ENCODE measurements at regions not wholly inside any gene's neighbourhood (a gene's known extent, or its start where the extent isn't known, plus 50 kb on each side); places are given as distances from the start of the nearest gene placed in this dataset.
"Not testable (repeated sequence)": the region's sequence is repeated elsewhere in the genome, so short reads cannot be mapped to it uniquely, and the experiment has no call there.

DNA sequence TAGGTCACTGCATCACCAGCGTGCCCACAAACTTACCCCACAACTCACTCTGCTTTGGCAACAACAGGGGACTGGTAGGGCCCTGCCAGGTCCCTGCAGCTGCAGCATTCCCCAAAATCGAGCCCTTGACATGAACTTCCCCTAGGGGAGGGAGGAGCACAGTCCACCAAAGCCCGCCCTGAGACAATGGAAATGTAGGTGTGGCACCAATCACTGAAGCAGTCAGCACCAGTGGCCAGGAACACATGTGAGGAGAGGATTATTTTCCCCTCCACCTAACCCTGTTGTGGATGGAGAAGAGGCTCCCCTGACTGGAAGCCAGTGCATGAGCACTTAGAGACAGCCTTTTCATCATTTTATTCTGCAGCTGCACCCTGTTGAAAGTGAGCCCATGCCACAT lies 573.8 kb downstream of the SOX5 start:
- no peak for DNase-seq (ENCODE audit: low spot score)

GRCh38 chr12:23376238-23376637 lies 573.2 kb downstream of the SOX5 start:
- DNase-seq (ENCODE audit: low spot score) = no peak

DNA sequence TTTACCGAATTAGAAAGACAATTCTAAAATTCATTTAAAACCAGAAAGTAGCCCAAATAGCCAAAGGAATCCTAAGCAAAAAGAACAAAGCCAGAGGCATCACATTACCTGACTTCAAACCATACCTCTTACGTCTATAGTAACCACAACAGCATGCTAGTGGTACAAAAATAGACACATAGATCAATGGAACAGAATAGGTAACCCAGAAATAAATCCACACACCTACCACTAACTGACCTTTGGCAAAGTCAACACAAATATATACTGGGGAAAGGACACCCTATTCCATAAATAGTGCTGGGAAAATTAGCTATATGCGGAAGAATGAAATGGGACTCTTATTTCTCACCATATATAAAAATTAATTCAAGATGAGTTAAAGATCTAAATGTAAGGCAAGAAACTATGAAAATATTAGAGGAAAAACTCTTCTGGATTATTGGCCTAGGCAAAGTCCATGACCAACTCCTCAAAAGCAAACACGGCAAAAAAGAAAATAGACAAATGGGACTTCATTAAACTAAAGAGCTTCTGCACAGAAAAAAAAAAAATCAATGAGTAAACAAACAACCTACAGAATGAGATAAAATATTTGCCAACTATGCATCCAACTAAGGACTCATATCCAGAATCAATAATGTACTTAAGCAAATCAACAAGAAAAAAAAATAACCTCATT lies 568.9 kb downstream of the SOX5 start:
- no peak for DNase-seq (ENCODE audit: low spot score)

DNA sequence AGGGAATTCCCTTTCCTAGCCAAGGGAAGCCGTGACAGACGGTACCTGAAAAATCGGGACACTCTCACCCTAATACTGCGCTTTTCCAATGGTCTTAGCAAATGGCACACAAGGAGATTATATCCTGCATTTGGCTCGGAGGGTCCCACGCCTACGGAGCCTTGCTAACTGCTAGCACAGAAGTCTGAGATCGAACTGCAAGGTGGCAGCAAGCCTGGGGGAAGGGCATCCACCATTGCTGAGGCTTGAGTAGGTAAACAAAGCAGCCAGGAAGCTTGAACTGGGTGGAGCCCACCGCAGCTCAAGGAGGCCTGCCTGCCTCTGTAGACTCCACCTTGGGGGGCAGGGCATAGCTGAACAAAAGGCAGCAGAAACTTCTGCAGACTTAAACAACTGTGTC lies 560.6 kb downstream of the SOX5 start:
- DNase-seq (ENCODE audit: low spot score) = not testable (repeated sequence)

DNA sequence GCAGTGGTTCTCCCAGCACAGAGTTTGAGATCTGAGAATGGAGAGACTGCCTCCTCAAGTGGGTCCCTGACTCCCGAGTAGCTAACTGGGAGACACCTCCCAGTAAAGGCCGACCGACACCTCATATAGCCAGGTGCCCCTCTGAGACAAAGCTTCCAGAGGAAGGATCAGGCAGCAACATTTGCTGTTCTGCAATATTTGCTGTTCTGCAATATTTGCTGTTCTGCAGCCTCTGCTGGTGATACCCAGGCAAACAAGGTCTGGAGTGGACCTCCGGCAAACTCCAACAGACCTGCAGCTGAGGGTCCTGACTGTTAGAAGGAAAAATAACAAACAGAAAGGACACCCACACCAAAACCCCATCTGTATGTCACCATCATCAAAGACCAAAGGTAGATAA lies 560.2 kb downstream of the SOX5 start:
- DNase-seq (ENCODE audit: low spot score) = not testable (repeated sequence)

DNA sequence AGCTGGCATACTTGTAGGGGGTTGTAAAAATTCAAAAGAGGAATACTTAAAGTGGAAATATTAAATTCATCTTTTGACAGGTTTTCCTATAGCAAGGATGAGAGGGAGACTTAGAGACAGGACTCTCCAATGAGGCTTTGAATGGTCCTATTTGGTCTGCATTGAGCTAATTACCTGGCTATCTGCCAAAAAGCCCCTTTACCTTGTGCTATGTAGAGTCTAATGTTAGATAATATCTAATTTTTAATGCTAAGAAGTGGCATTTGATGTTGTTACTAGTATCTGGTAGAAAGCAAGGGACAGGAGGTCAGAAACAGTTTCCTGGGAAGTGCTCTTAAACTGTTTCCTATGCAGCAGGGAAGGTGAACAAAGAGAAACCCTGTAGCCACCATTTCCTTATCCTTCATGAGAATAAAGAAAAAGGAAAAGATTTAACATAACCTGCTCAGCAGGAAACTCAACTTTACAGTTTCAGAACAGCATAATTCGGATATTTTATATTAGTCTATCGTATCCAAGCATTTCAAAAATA lies 550.0 kb downstream of the SOX5 start:
- DNase-seq (ENCODE audit: low spot score) = no peak

DNA sequence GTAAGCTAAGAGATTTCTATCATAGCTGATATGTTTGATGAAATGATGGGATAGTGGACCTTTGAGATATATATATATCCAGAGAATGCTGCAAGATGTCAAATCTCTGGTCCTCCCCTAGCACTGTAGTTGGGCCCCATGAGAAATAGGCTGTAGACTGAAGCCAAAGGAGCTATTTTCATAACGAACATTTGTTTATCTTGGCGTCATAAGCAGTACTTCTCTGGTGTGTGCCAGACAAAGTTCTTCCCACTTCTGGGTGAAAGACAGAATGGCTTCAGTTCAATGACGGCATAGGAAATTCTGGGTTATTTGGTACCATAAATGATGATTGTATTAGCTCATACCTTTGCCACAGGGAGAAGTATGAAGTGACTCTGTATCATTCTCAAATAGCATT lies 534.3 kb downstream of the SOX5 start:
- DNase-seq (ENCODE audit: low spot score) = no peak

DNA sequence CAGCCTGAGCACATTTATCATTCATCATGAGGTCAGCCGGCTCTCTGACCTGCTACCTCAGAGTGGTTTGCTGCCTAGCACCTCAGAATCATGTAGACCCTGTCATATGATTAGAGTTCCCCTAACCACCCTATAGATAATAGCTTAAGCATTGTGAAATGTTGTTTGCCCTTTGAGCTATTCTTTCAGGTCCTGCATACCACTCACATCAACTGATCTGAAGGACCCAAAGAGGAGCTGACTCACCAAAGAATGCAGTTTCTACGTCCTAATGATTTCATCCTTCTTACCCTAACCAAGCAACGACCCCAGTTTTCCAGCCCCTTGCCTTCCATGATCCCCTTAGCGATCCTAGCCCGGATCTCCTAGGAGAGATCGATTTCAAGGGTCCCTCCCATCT lies 527.9 kb downstream of the SOX5 start:
- no peak for DNase-seq (ENCODE audit: low spot score)

DNA sequence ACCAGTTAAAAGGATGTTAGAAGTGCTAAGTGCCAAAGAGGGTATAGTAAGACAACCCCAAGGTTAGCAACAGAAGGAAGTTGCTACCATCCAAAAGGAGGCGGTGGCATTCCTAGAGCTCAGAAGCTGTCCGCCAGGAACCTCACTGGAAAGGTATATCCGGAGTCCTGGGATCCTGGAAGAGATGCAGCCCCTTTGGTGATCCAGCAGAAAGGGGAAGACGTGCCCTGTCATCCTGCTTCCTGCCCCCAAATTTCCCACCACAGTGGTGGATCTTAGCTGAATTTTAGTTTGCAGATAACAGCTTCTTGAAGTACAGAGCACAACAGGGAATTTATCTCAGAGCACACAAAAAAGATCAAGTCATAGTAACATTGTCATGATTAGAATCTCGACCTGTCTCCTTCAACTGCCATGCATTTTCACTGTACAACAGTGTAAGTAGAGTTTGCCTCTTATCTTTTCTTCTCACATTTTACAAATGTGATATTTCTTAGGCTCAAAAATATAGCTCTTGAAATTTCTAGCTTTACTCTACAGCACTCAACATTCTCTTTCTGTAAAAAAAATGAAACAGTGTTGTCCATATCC lies 526.3 kb downstream of the SOX5 start:
- no peak for DNase-seq (ENCODE audit: low spot score)

DNA sequence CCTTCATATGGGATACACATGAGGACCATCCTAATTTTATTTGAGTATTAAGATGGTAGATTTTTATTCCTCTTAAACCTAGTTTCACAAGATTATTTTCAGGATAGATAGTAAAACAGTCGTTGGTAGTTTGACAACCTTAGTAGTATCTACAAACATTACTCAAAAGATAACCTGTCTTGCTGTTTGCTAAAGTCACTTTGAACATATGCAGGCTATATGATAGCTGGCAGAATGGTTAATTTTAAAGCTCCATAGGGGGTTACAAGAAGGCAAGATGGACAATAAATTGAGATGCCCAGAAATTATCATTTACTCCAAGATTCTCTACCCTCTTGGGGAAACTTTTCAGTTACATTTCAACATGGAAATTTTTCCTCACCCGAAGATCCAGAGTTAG lies 525.7 kb downstream of the SOX5 start:
- no peak for DNase-seq (ENCODE audit: low spot score)

GRCh38 chr12:23424685-23425084 lies 524.8 kb downstream of the SOX5 start:
- DNase-seq (ENCODE audit: low spot score) = no peak

DNA sequence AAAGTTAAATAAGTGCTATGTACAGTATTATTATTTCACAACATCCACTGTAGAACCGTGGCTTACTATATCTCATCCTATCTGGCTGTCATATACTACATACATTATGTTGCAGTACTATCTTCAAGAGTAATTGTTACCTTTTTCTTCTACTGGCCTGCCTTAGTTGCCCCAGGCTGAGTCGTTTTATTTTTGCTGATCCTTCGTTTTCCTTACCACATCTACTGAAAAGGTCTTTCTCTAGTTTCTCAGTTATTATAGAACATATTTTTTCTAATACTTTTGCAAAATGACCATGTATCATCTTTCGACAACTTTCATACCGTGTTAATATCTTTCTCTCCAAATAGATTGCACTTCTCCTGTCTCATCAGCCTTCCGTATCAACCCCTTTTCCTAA lies 523.1 kb downstream of the SOX5 start:
- DNase-seq (ENCODE audit: low spot score) = no peak

DNA sequence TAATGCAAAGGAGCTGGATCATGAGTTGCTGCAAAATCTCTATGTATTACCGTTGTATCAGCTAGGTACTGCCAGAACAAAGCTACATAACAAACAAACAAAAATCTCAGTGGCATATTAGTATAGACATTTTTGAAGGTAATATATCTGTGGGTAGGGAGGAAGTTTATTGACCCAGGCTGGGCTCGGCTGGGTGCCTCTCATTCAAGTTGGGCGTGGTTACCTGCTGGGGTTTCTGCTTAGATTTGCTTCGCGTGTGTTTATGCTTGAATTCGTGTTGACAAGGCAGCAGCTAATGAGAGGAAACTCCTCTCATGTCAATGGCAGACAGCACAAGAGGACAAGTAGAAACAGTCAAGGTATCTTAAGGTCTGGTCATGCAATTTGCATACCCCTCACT lies 520.7 kb downstream of the SOX5 start:
- DNase-seq (ENCODE audit: low spot score) = no peak

- no peak for DNase-seq (ENCODE audit: low spot score)
These were observed 518.5 kb downstream of the SOX5 start for GRCh38 chr12:23431006-23431405.

DNA sequence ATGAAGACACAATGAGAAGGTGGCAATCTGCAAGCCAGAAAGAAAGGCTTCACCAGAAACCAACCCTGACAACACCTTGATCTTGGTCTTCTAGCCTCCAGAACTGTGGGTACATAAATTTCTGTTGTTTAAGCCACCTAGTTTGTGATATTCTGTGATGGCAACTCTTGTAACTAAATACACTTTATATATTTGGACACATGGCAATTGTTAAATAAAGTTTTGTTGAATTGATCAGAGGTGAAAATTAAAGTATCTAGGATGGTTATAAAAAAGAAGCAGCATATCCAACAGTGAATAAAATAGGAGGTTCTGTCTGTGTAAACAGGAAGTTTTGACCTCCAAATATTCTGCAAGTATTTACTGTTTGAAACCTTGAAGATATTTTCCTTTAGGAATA lies 516.3 kb downstream of the SOX5 start:
- no peak for DNase-seq (ENCODE audit: low spot score)

- no peak for DNase-seq (ENCODE audit: low spot score)
These were observed 515.3 kb downstream of the SOX5 start for GRCh38 chr12:23434154-23434553.

DNA sequence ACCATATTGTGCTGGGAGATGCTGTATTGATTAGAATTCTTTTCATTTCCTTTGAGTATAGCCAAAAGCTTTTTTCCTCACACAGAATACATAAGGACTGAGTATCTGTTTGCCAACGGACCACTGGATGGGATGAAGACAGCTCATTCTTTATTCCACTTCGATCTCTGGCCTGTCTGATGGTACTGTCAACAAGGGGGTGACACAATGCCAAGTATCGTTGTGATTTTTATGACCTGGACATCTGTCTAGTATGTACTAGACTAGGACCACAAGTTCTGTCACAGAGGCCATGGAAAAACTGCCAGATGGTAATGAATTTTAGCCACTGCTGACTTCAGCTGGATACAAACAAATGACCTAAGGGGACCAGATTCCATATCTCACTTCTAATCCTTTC lies 502.7 kb downstream of the SOX5 start:
- no peak for DNase-seq (ENCODE audit: low spot score)

DNA sequence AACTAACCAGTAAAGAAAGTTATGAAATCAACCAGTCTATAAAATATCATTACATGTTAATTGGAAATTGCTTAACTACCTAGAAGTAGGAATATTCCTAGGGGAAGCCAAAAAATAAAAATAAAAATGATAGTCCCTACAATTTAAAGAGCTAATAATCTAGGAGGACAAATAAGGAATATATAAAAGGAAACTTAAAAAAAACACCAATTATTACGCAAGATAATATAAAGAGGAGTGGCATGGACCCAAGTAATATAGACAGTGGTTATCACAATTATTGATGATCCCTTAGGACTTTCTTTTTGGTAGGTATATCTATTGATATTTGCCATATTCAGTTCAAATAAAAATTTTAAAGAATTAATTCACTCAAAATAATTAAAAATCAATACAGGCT lies 498.7 kb downstream of the SOX5 start:
- no peak for DNase-seq (ENCODE audit: low spot score)

DNA sequence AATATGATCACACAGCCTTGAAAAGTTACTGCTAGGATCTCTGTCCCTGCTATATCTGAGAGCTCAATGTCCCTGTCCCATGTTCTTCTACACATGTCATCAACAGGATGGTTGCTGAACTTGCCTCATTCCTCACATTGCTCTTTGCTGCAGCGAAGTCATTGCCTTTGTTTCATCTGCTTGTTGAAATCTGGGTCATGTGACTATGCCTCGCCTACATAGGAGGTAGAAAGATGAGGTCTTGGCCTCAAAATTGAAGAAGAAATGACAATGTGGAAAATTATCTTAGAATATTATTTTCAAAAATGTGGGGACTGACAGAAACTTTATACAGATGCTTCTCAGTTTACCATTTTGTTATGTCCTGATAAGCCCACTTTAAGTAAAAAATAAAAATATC lies 494.2 kb downstream of the SOX5 start:
- DNase-seq (ENCODE audit: low spot score) = no peak

GRCh38 chr12:23458640-23459039 lies 490.8 kb downstream of the SOX5 start:
- no peak for DNase-seq (ENCODE audit: low spot score)

DNA sequence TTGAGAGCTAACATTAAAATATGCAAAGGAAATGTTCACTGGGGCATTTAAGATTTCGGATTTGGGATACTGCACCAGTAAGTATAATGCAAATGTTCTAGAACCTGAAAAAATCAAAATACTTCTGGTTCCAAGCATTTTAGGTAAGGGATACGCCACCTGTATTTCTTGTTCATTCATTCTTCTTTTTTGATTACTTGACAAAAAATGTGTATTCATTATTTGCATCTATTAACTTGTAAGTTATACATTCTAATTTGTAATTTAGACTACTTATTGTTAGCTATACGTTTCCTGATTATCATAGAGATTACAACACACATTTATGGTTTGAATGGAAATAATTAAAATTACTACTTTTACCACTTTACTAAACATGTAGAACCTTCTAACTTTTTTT lies 486.9 kb downstream of the SOX5 start:
- DNase-seq (ENCODE audit: low spot score) = no peak

- DNase-seq (ENCODE audit: low spot score) = no peak
These were observed 486.3 kb downstream of the SOX5 start for GRCh38 chr12:23463172-23463571.

- DNase-seq (ENCODE audit: low spot score) = no peak
These were observed 485.1 kb downstream of the SOX5 start for GRCh38 chr12:23464241-23464812.

Data from kidney capillary endothelial cell (primary cell).